Parathyroid adenoma (tissue), 2 donors: ENCODE measurements at regions not wholly inside any gene's neighbourhood (a gene's known extent, or its start where the extent isn't known, plus 50 kb on each side); places are given as distances from the start of the nearest gene placed in this dataset.

ENCODE experiments used
- H2AFZ ChIP-seq: fragments of 300-600 bp; sonication (generic); one replicate; pipeline ENCODE4 v1.7.0; 2017; ENCODE audit warnings: antibody characterized with exemption, mild to moderate bottlenecking
- H3K27ac ChIP-seq: fragments of 300-600 bp; sonication (generic); one replicate; pipeline ENCODE4 v1.7.0; 2017
- H3K27me3 ChIP-seq: fragments of 300-600 bp; sonication (generic); one replicate; pipeline ENCODE4 v1.7.0; 2017; ENCODE audit warnings: low read length; ENCODE audit not compliant: control insufficient read depth, insufficient read depth
- H3K36me3 ChIP-seq: fragments of 300-600 bp; sonication (generic); one replicate; pipeline ENCODE4 v1.7.0; 2017; ENCODE audit warnings: low read length; ENCODE audit not compliant: control insufficient read depth, insufficient read depth
- H3K4me1 ChIP-seq: fragments of 300-600 bp; sonication (generic); one replicate; pipeline ENCODE4 v1.7.0; 2017; ENCODE audit warnings: control low read depth
- H3K4me2 ChIP-seq: fragments of 300-600 bp; sonication (generic); one replicate; pipeline ENCODE4 v1.7.0; 2017; ENCODE audit warnings: low read length
- H3K4me3 ChIP-seq: fragments of 300-600 bp; sonication (generic); one replicate; pipeline ENCODE4 v1.7.0; 2017; ENCODE audit warnings: low read depth, low read length
- H3K79me2 ChIP-seq: fragments of 300-600 bp; sonication (generic); one replicate; pipeline ENCODE4 v1.7.0; 2017; ENCODE audit warnings: control low read depth
- H3K9ac ChIP-seq: fragments of 300-600 bp; sonication (generic); one replicate; pipeline ENCODE4 v1.7.0; 2017; ENCODE audit warnings: mild to moderate bottlenecking
- H3K9me3 ChIP-seq: fragments of 300-600 bp; sonication (generic); one replicate; pipeline ENCODE4 v1.7.0; 2017; ENCODE audit warnings: low read length; ENCODE audit not compliant: control insufficient read depth
- CTCF ChIP-seq: fragments of 300-600 bp; sonication (generic); IDR thresholded peaks from one replicate; pipeline ENCODE4 v1.7.0; 2017; ENCODE audit warnings: antibody characterized with exemption, mild to moderate bottlenecking
- donor health status: primary hyperparathyroidism.

GRCh38 chr6:139903411-139904157 is 529.1 kb upstream of the CITED2 start:
- no peak overlapping the region for H3K9ac ChIP-seq
- TF ChIP-seq CTCF = no peak
- no peaks in the 10 kb centered on the region for H3K27me3 ChIP-seq
- H3K4me1 ChIP-seq = peaks cover 19% of the 10 kb centered on the region
- H3K9me3 ChIP-seq = no peaks in the 10 kb centered on the region
- H3K4me3 ChIP-seq = no peak overlapping the region
- H3K79me2 ChIP-seq = no peaks in the 10 kb centered on the region
- no peaks in the 10 kb centered on the region for H3K36me3 ChIP-seq
- H3K4me2 ChIP-seq = no peak overlapping the region
- H3K27ac ChIP-seq = no peak overlapping the region
- H2AFZ ChIP-seq = peak overlapping the region; percentile 51

- H3K4me2 ChIP-seq = no peak overlapping the region
- peak; percentile 17 for TF ChIP-seq CTCF
- no peaks in the 10 kb centered on the region for H3K4me1 ChIP-seq
- H2AFZ ChIP-seq = no peak overlapping the region
- H3K27ac ChIP-seq = no peak overlapping the region
- no peaks in the 10 kb centered on the region for H3K9me3 ChIP-seq
- no peaks in the 10 kb centered on the region for H3K36me3 ChIP-seq
- no peaks in the 10 kb centered on the region for H3K79me2 ChIP-seq
- no peak overlapping the region for H3K9ac ChIP-seq
- H3K4me3 ChIP-seq = no peak overlapping the region
- H3K27me3 ChIP-seq = no peaks in the 10 kb centered on the region
Measured at GRCh38 chr6:139895205-139895793, 520.9 kb upstream of the CITED2 start.

GRCh38 chr6:139894271-139894670 is 519.8 kb upstream of the CITED2 start:
- Histone ChIP-seq H3K27me3 (no peaks in the 10 kb centered on the region), H3K27ac (no peak overlapping the region), H3K79me2 (no peaks in the 10 kb centered on the region), H3K4me1 (no peaks in the 10 kb centered on the region), H2AFZ (peak overlapping the region; percentile 2), H3K36me3 (no peaks in the 10 kb centered on the region), H3K9ac (no peak overlapping the region), H3K9me3 (no peaks in the 10 kb centered on the region), H3K4me2 (no peak overlapping the region), H3K4me3 (no peak overlapping the region)
- TF ChIP-seq CTCF = no peak

DNA sequence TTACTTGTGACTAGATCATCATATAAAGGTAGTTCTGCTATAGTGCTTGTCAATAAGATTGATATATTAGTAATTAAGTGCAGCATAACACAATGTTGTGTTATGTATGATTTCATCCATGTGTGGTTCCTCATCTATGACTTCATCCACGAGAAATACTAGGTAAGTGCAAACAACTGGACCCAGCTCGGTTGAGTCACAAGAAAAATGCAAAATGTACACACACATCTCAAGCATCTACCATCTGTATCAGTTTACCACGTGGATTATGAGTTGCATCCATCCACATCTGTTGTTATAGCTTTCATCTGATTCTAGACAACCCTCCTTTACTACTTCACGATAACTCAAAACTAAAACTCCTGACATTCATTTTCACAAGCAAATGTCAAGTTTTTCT is 517.0 kb upstream of the CITED2 start:
- no peaks in the 10 kb centered on the region for H3K9me3 ChIP-seq
- H3K79me2 ChIP-seq = no peaks in the 10 kb centered on the region
- no peak for TF ChIP-seq CTCF
- H3K36me3 ChIP-seq = no peaks in the 10 kb centered on the region
- H3K4me1 ChIP-seq = peaks cover 18% of the 10 kb centered on the region
- no peak overlapping the region for H3K9ac ChIP-seq
- no peak overlapping the region for H3K27ac ChIP-seq
- H3K4me2 ChIP-seq = no peak overlapping the region
- no peak overlapping the region for H2AFZ ChIP-seq
- H3K4me3 ChIP-seq = no peak overlapping the region
- H3K27me3 ChIP-seq = no peaks in the 10 kb centered on the region
